Bronchial epithelial cell (primary cell): ENCODE measurements at regions not wholly inside any gene's neighbourhood (a gene's known extent, or its start where the extent isn't known, plus 50 kb on each side); places are given as distances from the start of the nearest gene placed in this dataset.

Source experiments
- DNase-seq: peaks from one replicate; pipeline ENCODE4 v3.0.0-alpha.2; 2010; ENCODE audit warnings: low read depth
- FAIRE-seq: peaks from 2 replicates; lab custom pipeline; 2011; peaks lifted over from hg19 to GRCh38; lab: Jason Lieb, UNC
- H3K27me3 ChIP-seq: 2 replicates; pipeline ENCODE4 v1.5.1; 2011; ENCODE audit warnings: low read length; ENCODE audit not compliant: control insufficient read depth, insufficient read depth
- H3K36me3 ChIP-seq: 2 replicates; pipeline ENCODE4 v1.5.1; 2011; ENCODE audit warnings: low read length; ENCODE audit not compliant: control insufficient read depth, insufficient read depth
- H3K4me3 ChIP-seq: 2 replicates; pipeline ENCODE4 v1.5.1; 2011; ENCODE audit warnings: mild to moderate bottlenecking, low read depth, low read length, control low read depth
- TF ChIP-seq, protein P1 (sequence below): IDR thresholded peaks from 2 replicates; pipeline ENCODE4 v1.5.1; 2011; ENCODE audit warnings: mild to moderate bottlenecking, moderate library complexity, low read length, control low read depth, inconsistent platforms; ENCODE audit not compliant: insufficient read depth, severe bottlenecking

DNA sequence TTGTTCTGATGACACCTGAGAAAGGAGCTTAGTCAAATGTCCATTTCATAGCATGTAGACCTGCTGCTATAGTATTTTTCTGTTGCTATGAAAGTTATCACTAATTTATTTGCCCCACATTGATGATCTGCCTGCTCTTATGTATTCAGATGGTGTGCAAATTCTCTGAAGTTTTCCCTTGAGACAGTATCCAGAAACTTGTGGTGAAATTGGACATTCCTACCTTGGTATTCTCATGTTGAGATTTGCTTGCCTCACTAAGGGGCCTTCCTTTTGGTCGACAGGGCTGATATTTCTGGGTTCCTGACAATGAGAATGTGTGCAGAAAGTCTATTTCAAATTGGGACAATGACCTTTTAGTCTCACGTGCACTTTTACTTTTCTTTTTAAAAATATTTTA is 253.2 kb upstream of the FZD8 start:
- H3K27me3 ChIP-seq = no peaks in the 10 kb centered on the region
- FAIRE-seq (no peak), DNase-seq (peak; percentile 33)
- no peak overlapping the region for H3K4me3 ChIP-seq
- TF ChIP-seq, protein P1, sequence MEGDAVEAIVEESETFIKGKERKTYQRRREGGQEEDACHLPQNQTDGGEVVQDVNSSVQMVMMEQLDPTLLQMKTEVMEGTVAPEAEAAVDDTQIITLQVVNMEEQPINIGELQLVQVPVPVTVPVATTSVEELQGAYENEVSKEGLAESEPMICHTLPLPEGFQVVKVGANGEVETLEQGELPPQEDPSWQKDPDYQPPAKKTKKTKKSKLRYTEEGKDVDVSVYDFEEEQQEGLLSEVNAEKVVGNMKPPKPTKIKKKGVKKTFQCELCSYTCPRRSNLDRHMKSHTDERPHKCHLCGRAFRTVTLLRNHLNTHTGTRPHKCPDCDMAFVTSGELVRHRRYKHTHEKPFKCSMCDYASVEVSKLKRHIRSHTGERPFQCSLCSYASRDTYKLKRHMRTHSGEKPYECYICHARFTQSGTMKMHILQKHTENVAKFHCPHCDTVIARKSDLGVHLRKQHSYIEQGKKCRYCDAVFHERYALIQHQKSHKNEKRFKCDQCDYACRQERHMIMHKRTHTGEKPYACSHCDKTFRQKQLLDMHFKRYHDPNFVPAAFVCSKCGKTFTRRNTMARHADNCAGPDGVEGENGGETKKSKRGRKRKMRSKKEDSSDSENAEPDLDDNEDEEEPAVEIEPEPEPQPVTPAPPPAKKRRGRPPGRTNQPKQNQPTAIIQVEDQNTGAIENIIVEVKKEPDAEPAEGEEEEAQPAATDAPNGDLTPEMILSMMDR = no peak
- no peaks in the 10 kb centered on the region for H3K36me3 ChIP-seq

DNA sequence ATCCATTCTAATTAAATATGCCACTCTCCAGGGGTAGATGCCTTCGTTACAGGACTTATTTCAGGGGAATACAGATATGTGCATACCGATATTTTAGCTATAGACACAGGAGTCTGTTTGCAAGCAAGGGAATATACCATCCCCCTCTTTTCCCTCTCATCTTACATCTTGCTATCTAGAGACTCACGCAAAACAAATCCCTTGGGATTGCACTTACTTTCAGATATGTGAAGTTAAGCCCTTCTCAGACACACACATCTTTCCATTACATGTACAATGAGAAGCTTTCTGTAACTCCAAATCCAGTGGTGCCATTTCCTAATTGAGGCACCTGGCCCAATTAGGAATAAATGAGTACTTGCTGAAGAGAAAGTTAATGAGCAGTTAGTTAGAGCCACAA is 250.4 kb upstream of the FZD8 start:
- FAIRE-seq = no peak
- H3K27me3 ChIP-seq = no peaks in the 10 kb centered on the region
- TF ChIP-seq, protein P1 = no peak
- H3K4me3 ChIP-seq = no peak overlapping the region
- no peaks in the 10 kb centered on the region for H3K36me3 ChIP-seq
- DNase-seq = no peak

DNA sequence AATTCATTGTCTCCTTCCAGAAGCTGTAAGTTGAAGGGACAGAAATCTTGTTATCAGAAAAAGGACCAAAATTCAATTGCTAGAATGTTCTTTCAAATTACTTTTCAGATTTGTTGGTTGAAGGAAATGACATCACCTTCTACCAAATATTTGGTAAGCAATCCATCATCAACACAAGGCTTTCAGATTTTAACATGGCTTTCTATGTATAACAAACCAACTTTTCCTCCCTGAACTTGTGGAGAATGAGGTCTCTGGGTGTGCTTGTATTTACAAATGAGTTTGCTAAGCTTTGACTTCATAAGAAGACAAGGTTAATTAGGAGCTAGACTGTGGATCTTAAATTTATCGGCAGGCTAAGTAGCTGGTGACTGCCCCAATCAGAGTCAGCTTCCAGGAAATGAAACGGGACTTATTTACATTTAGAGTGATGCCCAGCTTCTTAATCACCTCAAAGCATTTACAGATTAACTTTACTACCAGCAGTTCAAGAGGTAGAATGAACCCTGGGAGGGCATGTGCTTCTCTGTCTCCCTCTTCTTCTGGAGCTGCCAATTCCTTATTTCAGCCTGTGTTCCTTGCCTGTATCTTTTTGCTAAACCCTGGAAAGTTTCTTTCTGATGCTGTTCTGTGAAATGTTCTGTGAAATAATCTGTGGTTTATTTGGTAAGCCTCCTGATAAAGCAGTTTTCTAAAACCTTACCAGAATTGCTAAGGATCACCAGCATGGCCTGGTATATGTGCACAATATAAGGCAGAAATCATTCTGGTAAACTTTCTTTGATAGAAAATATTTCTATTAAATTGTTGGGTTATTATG is 248.8 kb upstream of the FZD8 start:
- H3K36me3 ChIP-seq = no peaks in the 10 kb centered on the region
- DNase-seq (peak; percentile 35), FAIRE-seq (no peak)
- no peak overlapping the region for H3K4me3 ChIP-seq
- TF ChIP-seq, protein P1 = no peak
- no peaks in the 10 kb centered on the region for H3K27me3 ChIP-seq

- H3K36me3 ChIP-seq = no peaks in the 10 kb centered on the region
- H3K27me3 ChIP-seq = no peaks in the 10 kb centered on the region
- FAIRE-seq (no peak), DNase-seq (no peak)
- H3K4me3 ChIP-seq = no peak overlapping the region
- TF ChIP-seq, protein P1 = no peak
Measured at GRCh38 chr10:35889971-35890675, 248.0 kb upstream of the FZD8 start.

DNA sequence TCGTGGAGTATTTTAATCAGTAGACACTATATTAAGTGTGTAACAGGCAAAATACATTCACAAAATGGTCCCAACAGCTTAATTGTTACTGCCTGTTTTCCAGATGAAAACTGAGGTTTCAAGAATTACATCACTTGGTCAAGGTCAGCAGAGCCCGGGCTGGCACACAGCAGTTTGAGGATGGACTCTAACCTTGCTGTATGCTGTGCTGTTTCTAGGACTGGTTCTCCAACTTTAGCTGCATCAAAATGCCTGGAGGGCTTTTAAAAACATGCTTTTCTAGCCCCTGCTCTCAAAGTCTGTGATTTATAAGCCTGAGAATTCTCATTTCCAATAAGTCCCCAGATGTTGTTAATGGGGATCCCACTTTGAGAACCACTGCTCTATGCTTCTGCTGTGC is 247.1 kb upstream of the FZD8 start:
- Histone ChIP-seq H3K36me3 (no peaks in the 10 kb centered on the region), H3K4me3 (no peak overlapping the region), H3K27me3 (no peaks in the 10 kb centered on the region)
- DNase-seq (no peak), FAIRE-seq (no peak)
- TF ChIP-seq, protein P1 = no peak
